ENCODE measurements at regions not wholly inside any gene's neighbourhood (a gene's known extent, or its start where the extent isn't known, plus 50 kb on each side); places are given as distances from the start of the nearest gene placed in this dataset.
"Not testable (repeated sequence)": the region's sequence is repeated elsewhere in the genome, so short reads cannot be mapped to it uniquely, and the experiment has no call there.

- no peak for DNase-seq (ENCODE audit: low read depth, low spot score)
Observed at GRCh38 chr13:74250738-74251190, 116.6 kb upstream of the KLF12 start.

GRCh38 chr13:74248477-74248876 lies 114.3 kb upstream of the KLF12 start:
- DNase-seq (ENCODE audit: low read depth, low spot score): no peak

- no peak for DNase-seq (ENCODE audit: low read depth, low spot score)
Observed at GRCh38 chr13:74246487-74246886, 112.3 kb upstream of the KLF12 start.

GRCh38 chr13:74243637-74244526 lies 109.7 kb upstream of the KLF12 start:
- no peak for DNase-seq (ENCODE audit: low read depth, low spot score)

GRCh38 chr13:74241343-74241742 lies 107.1 kb upstream of the KLF12 start:
- not testable (repeated sequence) for DNase-seq (ENCODE audit: low read depth, low spot score)

- no peak for DNase-seq (ENCODE audit: low read depth, low spot score)
Observed at GRCh38 chr13:74230984-74231501, 96.8 kb upstream of the KLF12 start.

GRCh38 chr13:74229242-74229641 lies 95.0 kb upstream of the KLF12 start:
- DNase-seq (ENCODE audit: low read depth, low spot score): no peak

- DNase-seq (ENCODE audit: low read depth, low spot score): no peak
Observed at GRCh38 chr13:74227476-74228158, 93.4 kb upstream of the KLF12 start.

GRCh38 chr13:74226791-74227475 lies 92.7 kb upstream of the KLF12 start:
- DNase-seq (ENCODE audit: low read depth, low spot score): no peak

GRCh38 chr13:74221752-74222151 lies 87.5 kb upstream of the KLF12 start:
- no peak for DNase-seq (ENCODE audit: low read depth, low spot score)

- no peak for DNase-seq (ENCODE audit: low read depth, low spot score)
Observed at GRCh38 chr13:74219566-74219965, 85.4 kb upstream of the KLF12 start.

- DNase-seq (ENCODE audit: low read depth, low spot score): no peak
Observed at GRCh38 chr13:74218291-74218690, 84.1 kb upstream of the KLF12 start.

GRCh38 chr13:74217811-74218210 lies 83.6 kb upstream of the KLF12 start:
- DNase-seq (ENCODE audit: low read depth, low spot score): no peak

- no peak for DNase-seq (ENCODE audit: low read depth, low spot score)
Observed at GRCh38 chr13:74215420-74215819, 81.2 kb upstream of the KLF12 start.

- no peak for DNase-seq (ENCODE audit: low read depth, low spot score)
Observed at GRCh38 chr13:74214321-74214720, 80.1 kb upstream of the KLF12 start.

- DNase-seq (ENCODE audit: low read depth, low spot score): no peak
Observed at GRCh38 chr13:74210693-74211393, 76.6 kb upstream of the KLF12 start.

- no peak for DNase-seq (ENCODE audit: low read depth, low spot score)
Observed at GRCh38 chr13:74206855-74207254, 72.7 kb upstream of the KLF12 start.

GRCh38 chr13:74206061-74206561 lies 71.9 kb upstream of the KLF12 start:
- peak; percentile 5 for DNase-seq (ENCODE audit: low read depth, low spot score)

GRCh38 chr13:74205313-74205690 lies 71.1 kb upstream of the KLF12 start:
- DNase-seq (ENCODE audit: low read depth, low spot score): no peak

GRCh38 chr13:74204602-74205312 lies 70.6 kb upstream of the KLF12 start:
- no peak for DNase-seq (ENCODE audit: low read depth, low spot score)

- no peak for DNase-seq (ENCODE audit: low read depth, low spot score)
Observed at GRCh38 chr13:74203576-74203975, 69.4 kb upstream of the KLF12 start.
